NCI-H345 treated with DMSO at 0.1 percent for 48 hours (cell line): ENCODE measurements at regions not wholly inside any gene's neighbourhood (a gene's known extent, or its start where the extent isn't known, plus 50 kb on each side); places are given as distances from the start of the nearest gene placed in this dataset.
"Not testable (repeated sequence)": the region's sequence is repeated elsewhere in the genome, so short reads cannot be mapped to it uniquely, and the experiment has no call there.

Experiments used
- DNase-seq: peaks from one replicate; lab custom pipeline; 2025; ENCODE audit not compliant: unreplicated experiment; lab: John Stamatoyannopoulos, UW

DNA sequence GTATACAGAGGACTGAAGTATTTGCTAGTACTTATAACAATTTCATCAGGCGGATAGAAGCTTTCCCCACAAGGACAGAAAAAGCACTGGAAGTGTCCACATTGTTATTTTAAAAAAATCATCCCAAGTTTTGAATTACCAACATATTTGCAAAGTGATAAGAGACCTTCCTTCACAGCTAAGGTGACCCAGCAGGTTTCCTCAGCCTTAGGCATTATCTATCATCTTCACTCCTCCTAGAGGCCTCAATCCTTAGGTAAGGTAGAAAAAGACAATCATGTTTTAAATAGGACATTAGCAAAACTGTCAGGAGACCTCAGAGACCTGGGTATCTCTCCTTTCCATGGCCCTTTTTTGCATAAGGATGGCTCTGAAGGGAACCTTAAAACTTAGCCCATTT is 72.5 kb upstream of the CHD6 start:
- DNase-seq: no peak

DNA sequence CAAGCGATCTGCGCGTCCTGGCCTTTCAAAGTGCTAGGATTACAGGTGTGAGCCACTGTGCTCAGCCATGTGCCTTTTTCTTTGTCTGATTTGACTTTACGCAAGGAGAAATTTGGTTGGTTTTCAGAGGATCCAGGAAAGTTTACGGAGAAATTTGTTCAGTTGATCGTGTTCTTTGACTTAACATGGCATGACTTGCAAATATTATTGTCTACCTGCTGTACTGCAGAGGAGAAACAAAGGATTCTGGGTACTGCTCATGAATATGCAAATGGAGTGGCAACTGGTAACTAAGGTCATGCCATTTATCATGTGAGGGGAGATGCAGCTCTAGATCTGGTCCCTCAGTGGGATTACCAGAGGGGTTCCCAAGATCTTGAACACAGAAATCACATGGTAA is 68.8 kb upstream of the CHD6 start:
- no peak for DNase-seq

DNA sequence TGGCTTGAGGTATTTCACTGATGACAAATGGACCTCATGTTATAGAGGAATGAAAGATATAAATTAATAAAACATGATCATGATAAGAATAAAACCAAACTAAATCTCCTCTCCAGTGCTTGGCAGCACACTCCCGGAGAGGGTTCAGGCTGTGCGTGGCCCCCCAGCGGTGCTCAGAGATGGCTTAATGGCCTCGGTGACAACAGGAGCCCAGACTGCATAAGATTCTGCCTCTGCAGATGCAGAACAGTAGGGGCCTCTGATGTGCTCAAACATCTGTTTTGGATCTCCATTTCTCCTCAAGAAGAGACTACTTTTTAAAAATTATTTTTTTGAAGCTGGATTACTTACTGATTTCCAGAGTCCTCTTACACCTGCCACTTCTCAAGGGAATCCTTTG is 67.0 kb upstream of the CHD6 start:
- not testable (repeated sequence) for DNase-seq

DNA sequence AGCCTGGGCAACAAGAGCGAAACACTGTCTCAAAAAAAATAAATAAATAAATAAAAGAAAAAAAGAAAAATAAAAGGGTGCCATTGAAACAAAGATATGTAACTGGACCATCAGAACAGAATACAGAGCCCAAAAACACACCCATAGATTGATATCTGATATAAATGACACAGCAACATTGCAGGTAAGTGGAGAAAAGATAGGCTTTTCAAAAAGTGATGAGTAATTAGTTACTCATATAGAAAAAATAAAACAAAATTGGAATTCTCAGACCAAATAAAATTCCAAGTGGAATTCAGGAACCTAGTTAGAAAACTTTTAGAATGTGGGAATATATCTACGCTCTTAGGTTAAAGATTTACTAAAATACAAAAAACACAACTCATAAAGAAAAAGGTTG is 60.6 kb upstream of the CHD6 start:
- DNase-seq: no peak

DNA sequence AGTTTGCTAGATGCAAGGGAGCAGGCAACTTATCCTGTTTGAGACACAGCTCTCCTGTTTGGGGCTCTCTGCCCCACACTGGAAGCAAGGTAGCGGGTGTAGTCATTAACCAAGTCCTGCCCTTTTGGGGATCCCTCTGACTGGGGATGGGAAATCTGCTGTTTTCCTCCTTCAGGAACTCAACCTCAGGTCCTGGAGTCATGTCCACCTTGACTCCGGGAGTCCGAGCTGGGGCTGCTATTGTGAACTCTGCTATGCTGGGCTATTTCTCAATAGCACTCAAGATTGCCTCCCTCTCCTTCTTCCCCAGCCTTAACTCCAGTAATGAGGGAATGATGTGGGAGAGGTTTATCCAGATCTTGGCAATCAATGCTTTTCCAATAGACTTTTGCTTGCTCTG is 54.1 kb upstream of the CHD6 start:
- DNase-seq: no peak

DNA sequence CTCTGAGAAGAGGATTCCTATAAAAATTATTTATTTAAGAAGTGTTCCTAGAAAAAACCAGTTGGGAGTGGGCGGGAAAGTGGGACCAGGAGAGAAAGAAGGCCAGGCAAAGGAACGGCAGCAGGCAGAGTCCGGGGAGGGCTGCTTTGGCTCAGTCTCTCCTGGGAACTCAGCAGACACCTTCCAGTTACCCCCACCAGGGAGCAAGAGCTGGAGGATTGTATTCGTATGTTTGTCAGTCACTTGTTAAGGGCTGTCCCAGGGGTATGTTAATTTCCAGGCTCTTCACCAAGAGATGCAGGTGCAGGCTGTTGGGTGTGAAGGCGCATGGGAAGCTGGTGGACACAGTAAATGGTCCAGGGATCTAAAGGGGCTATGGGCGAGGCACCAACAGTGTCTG is 53.0 kb upstream of the CHD6 start:
- peak; percentile 76 for DNase-seq

DNA sequence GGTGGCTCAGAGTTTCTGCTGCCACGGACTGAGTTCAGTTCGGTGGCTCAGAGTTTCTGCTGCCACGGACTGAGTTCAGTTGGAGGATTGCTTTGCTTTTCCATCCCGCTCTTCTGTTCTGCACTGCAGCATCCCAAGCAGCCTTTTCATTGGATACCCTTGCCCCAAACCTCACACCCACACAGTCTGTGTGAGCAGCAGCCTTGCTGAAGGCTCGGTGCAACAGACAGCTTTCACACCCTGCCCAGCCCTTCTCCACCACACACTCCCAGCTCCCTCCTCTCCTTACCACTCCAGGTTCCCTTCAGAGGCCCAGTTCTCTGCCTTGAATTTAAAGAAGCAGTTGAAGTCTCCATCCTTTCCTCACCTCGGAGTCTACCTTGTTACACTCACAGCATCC is 52.5 kb upstream of the CHD6 start:
- no peak for DNase-seq

DNA sequence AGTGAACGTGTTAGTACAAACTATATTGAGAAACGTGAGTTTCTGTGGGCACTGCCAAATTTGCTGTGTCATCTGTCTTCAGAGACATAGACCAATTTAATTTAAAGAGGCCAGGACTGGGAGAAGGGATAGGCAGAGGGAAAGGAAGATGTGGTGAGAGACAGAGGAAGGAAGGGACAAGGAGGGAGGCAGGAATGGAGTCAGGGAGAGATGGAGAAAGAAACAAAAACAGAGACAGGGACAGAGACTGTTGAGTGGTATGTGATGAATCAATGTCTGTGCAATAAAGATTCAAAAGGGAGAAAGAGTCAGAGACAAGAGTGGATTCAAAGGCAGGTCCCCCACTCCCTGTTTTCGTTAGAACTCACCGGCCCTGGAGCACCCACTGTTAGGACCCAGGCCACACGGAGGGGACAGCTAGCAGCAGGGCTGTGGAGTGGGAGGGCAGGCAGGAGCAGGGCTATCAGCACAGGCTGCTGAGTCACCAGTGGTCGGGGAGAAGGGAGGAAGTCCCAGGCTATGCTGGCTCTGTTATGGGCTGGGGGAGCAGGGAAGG is 51.6 kb upstream of the CHD6 start:
- DNase-seq: no peak

DNA sequence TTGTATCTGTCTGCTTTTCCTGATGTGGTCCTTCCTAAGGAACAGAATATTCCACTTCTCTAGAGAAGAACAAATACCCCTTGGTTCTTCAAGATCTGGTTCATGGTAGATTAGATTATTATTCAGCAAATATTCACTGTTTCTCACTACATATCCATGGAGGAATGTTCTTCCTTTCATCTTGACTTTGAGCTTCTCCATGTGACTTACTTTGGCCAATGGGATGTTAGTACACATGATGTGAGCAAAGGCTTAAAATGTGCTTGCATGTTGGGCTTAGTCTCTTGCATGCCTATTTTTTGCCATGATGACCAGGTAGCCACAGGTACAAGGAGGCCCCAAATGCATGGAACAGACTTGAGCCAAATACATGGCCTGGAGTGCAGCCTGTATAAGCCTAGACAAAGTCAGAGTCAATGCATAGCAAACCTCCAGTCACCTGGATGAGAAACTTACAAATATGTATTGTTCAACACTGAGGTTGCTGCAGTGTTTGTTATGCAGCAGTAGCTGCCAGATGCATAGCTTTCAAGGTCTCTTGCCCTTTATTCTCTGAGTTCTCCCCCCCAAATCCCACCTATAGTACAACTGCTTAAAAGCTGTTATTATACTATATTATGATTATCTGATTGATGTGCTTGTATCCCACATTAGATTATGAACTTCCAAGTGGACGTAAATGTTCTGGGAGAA is 50.0 kb upstream of the CHD6 start:
- DNase-seq: no peak
